GM23338 (cell line): ENCODE measurements at regions not wholly inside any gene's neighbourhood (a gene's known extent, or its start where the extent isn't known, plus 50 kb on each side); places are given as distances from the start of the nearest gene placed in this dataset.

ENCODE experiments used
- CREB1 ChIP-seq: fragments of 250-450 bp; sonication (Bioruptor Pico); IDR thresholded peaks from 2 replicates; pipeline ENCODE4 v1.5.0; 2020; ENCODE audit warnings: low read depth, mild to moderate bottlenecking, moderate library complexity
- CTCF ChIP-seq, 2 experiments: fragments of 200-600 bp in 1 of 2; sonication (generic) in 1 of 2; conservative IDR thresholded peaks; 2 replicates each; pipeline versions ENCODE4 v1.5.1 to v1.6.1; 2016 to 2017; ENCODE audit warnings: antibody characterized with exemption in 2 of 2, low read depth in 2 of 2, mild to moderate bottlenecking in 2 of 2, moderate library complexity in 1 of 2
- ETS1 ChIP-seq: IDR thresholded peaks from 2 replicates; pipeline ENCODE4 v1.6.1; 2016; ENCODE audit warnings: antibody characterized with exemption
- EZH2 ChIP-seq: fragments of 200-600 bp; sonication (generic); IDR thresholded peaks from one replicate; pipeline ENCODE4 v1.8.0; 2017; ENCODE audit warnings: antibody characterized with exemption, mild to moderate bottlenecking, low read depth; ENCODE audit not compliant: unreplicated experiment
- EZH2phosphoT487 ChIP-seq: fragments of 200-600 bp; sonication (generic); IDR thresholded peaks from one replicate; pipeline ENCODE4 v1.8.1; 2018; ENCODE audit warnings: antibody characterized with exemption; ENCODE audit not compliant: unreplicated experiment
- JUNB ChIP-seq: IDR thresholded peaks from one replicate; pipeline ENCODE4 v1.6.1; 2016; ENCODE audit warnings: antibody characterized with exemption; ENCODE audit not compliant: unreplicated experiment
- POLR2AphosphoS5 ChIP-seq: IDR thresholded peaks from 2 replicates; pipeline ENCODE4 v1.6.1; 2016; ENCODE audit warnings: antibody characterized with exemption, low read depth
- REST ChIP-seq: IDR thresholded peaks from one replicate; pipeline ENCODE4 v1.6.1; 2018; ENCODE audit warnings: antibody characterized with exemption; ENCODE audit not compliant: unreplicated experiment
- ZNF331 ChIP-seq: fragments of 250-450 bp; sonication (Bioruptor Pico); IDR thresholded peaks from 2 replicates; pipeline ENCODE4 v1.5.0; 2020; ENCODE audit warnings: low read depth, mild to moderate bottlenecking, moderate library complexity

- TF ChIP-seq EZH2 (no peak), POLR2AphosphoS5 (no peak), CTCF (conservative IDR thresholded peaks at IDR 0.05; ENCODE audit: low read depth in 2 of 2) (no peak), EZH2phosphoT487 (no peak), REST (no peak), ZNF331 (CRISPR knock-in tag) (no peak), JUNB (no peak), CREB1 (CRISPR knock-in tag) (no peak), ETS1 (no peak)
These were observed 138.7 kb upstream of the POF1B start for GRCh38 chrX:85517994-85518718.
